Thoracic aorta (tissue), 2 donors: ENCODE measurements at regions not wholly inside any gene's neighbourhood (a gene's known extent, or its start where the extent isn't known, plus 50 kb on each side); places are given as distances from the start of the nearest gene placed in this dataset.

Experiments
- ATAC-seq: fragments of 150-250 bp; one replicate; pipeline ENCODE4 v1.8.0; 2017; ENCODE audit warnings: low read depth; ENCODE audit not compliant: insufficient number of reproducible peaks, low FRiP score
- DNase-seq: peaks from one replicate; pipeline ENCODE4 v3.0.0-alpha.2; 2020; ENCODE audit warnings: low spot score
- H3K27ac ChIP-seq, 2 donors: fragments of 200-600 bp; sonication (generic); 1 replicate in 1 of 2; 2 replicates in 1 of 2; pipeline ENCODE4 v1.5.1; 2016; ENCODE audit warnings: mild to moderate bottlenecking in 2 of 2, moderate library complexity in 2 of 2
- H3K27me3 ChIP-seq: fragments of 200-600 bp; sonication (generic); replicated peaks from 2 replicates; pipeline ENCODE4 v1.6.0; 2016; ENCODE audit warnings: mild to moderate bottlenecking; ENCODE audit not compliant: insufficient read depth
- H3K36me3 ChIP-seq: fragments of 200-600 bp; sonication (generic); one replicate; pipeline ENCODE4 v1.5.1; 2016
- H3K4me1 ChIP-seq, 2 donors: fragments of 200-600 bp; sonication (generic); 1 replicate in 1 of 2; 2 replicates in 1 of 2; pipeline versions ENCODE4 v1.5.1 to v1.6.0; 2016; ENCODE audit warnings: low read depth in 2 of 2, mild to moderate bottlenecking in 1 of 2; ENCODE audit not compliant: control insufficient read depth in 1 of 2
- H3K4me3 ChIP-seq: fragments of 200-600 bp; sonication (generic); 2 replicates; pipeline ENCODE4 v1.5.1; 2016; ENCODE audit warnings: mild to moderate bottlenecking
- H3K9me3 ChIP-seq: fragments of 200-600 bp; sonication (generic); 2 replicates; pipeline ENCODE4 v1.5.1; 2016
- CTCF ChIP-seq: fragments of 200-600 bp; sonication (generic); IDR thresholded peaks from one replicate; pipeline ENCODE4 v1.5.1; 2019; ENCODE audit warnings: antibody characterized with exemption

GRCh38 chr9:17963498-17963897 is 384.6 kb downstream of the SH3GL2 start:
- H3K9me3 ChIP-seq: no peaks in the 10 kb centered on the region
- no peaks in the 10 kb centered on the region for H3K27me3 ChIP-seq
- no peaks in the 10 kb centered on the region for H3K36me3 ChIP-seq
- peaks cover 0 to 25% of the 10 kb centered on the region in 2 donors for H3K4me1 ChIP-seq
- H3K27ac ChIP-seq: peak overlapping the region in 1 of 2 donors; percentile 8
- no peak for TF ChIP-seq CTCF
- H3K4me3 ChIP-seq: no peak overlapping the region
- ATAC-seq (no peak), DNase-seq (no peak)

- H3K27ac ChIP-seq: no peak overlapping the region
- no peak overlapping the region for H3K4me3 ChIP-seq
- H3K9me3 ChIP-seq: no peaks in the 10 kb centered on the region
- ATAC-seq: no peak
- TF ChIP-seq CTCF: no peak
- peaks cover 0 to 13% of the 10 kb centered on the region in 2 donors for H3K4me1 ChIP-seq
- no peaks in the 10 kb centered on the region for H3K36me3 ChIP-seq
- H3K27me3 ChIP-seq: no peaks in the 10 kb centered on the region
- no peak for DNase-seq
These were observed 388.9 kb downstream of the SH3GL2 start for GRCh38 chr9:17967731-17968130.

GRCh38 chr9:17969232-17969631 is 390.4 kb downstream of the SH3GL2 start:
- no peaks in the 10 kb centered on the region for H3K9me3 ChIP-seq
- TF ChIP-seq CTCF: no peak
- no peaks in the 10 kb centered on the region for H3K36me3 ChIP-seq
- no peak overlapping the region for H3K27ac ChIP-seq
- H3K27me3 ChIP-seq: no peaks in the 10 kb centered on the region
- no peak overlapping the region for H3K4me3 ChIP-seq
- ATAC-seq (no peak), DNase-seq (no peak)
- peaks cover 0 to under 1% of the 10 kb centered on the region in 2 donors for H3K4me1 ChIP-seq

- Histone ChIP-seq H3K9me3 (no peaks in the 10 kb centered on the region), H3K27me3 (no peaks in the 10 kb centered on the region), H3K27ac (no peak overlapping the region), H3K4me3 (no peak overlapping the region), H3K36me3 (no peaks in the 10 kb centered on the region), H3K4me1 (no peaks in the 10 kb centered on the region)
- DNase-seq: no peak
- no peak for ATAC-seq
- no peak for TF ChIP-seq CTCF
These were observed 391.4 kb downstream of the SH3GL2 start for GRCh38 chr9:17970277-17970676.

GRCh38 chr9:17978773-17979172 is 399.9 kb downstream of the SH3GL2 start:
- no peak for ATAC-seq
- peaks cover 10% of the 10 kb centered on the region for H3K9me3 ChIP-seq

More at GRCh38 chr9:17978773-17979172, 399.9 kb downstream of the SH3GL2 start:
- no peak overlapping the region for H3K27ac ChIP-seq
- no peaks in the 10 kb centered on the region for H3K4me1 ChIP-seq
- H3K4me3 ChIP-seq: no peak overlapping the region
- TF ChIP-seq CTCF: no peak
- no peak for DNase-seq
- no peaks in the 10 kb centered on the region for H3K27me3 ChIP-seq
- H3K36me3 ChIP-seq: no peaks in the 10 kb centered on the region
